ENCODE measurements at regions not wholly inside any gene's neighbourhood (a gene's known extent, or its start where the extent isn't known, plus 50 kb on each side); places are given as distances from the start of the nearest gene placed in this dataset.

DNA sequence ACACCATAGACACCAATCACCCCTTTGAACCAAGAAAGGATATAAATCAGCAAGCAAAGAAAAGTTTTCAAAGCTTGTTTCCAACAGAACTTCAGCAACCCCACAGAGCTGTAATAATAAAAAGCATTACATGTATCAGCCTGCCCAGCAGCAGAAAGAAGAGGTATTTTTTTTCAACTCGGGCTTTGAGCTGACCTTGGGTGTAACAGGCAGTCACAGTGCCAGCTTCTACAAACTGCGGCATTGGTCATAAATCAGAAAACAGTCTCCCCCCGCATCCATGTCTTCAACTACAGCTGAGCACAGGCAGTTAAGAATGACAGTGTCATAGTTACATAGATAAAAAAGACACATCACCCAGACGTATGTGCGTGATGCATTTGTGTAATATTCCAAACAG lies 671.0 kb upstream of the SLITRK1 start:
- TF ChIP-seq POLR2A (IDR thresholded peaks at IDR 0.05; ENCODE audit: low read depth, low read length) = no peak
- no peak for TF ChIP-seq TAF1 (IDR thresholded peaks at IDR 0.05; ENCODE audit: low read depth, low read length)
- TF ChIP-seq POLR2AphosphoS5 (IDR thresholded peaks at IDR 0.05; ENCODE audit: low read depth, low read length) = no peak
- no peak for TF ChIP-seq PAX5 (IDR thresholded peaks at IDR 0.05; ENCODE audit: insufficient read depth, low read length, severe bottlenecking)

All from GM12891 (cell line).